ENCODE measurements at regions not wholly inside any gene's neighbourhood (a gene's known extent, or its start where the extent isn't known, plus 50 kb on each side); places are given as distances from the start of the nearest gene placed in this dataset.

- DNase-seq: no peak
- Histone ChIP-seq H3K27ac (ENCODE audit: insufficient read length, low read depth, low read length) (no peak overlapping the region), H3K79me1 (ENCODE audit: insufficient read depth, low read depth, low read length, poor library complexity, severe bottlenecking) (no peaks in the 10 kb centered on the region), H3K79me2 (ENCODE audit: insufficient read depth, low read length) (no peaks in the 10 kb centered on the region), H3K4me1 (ENCODE audit: insufficient read depth, low read length) (no peaks in the 10 kb centered on the region), H2BK15ac (ENCODE audit: low read depth, low read length) (no peak overlapping the region), H2BK12ac (ENCODE audit: insufficient read length, low read depth, low read length) (no peak overlapping the region), H2BK5ac (ENCODE audit: insufficient read length, low read length) (no peak overlapping the region), H4K8ac (replicated peaks; ENCODE audit: insufficient read length, low read depth, low read length) (no peak overlapping the region), H3K23ac (ENCODE audit: insufficient read length, low read depth, low read length) (no peak overlapping the region), H2AFZ (ENCODE audit: low read length) (no peak overlapping the region), H4K5ac (ENCODE audit: insufficient read length, low read depth, low read length) (no peak overlapping the region), H2BK20ac (ENCODE audit: low read depth, low read length, poor library complexity, severe bottlenecking) (no peak overlapping the region), H3K56ac (ENCODE audit: insufficient read length, low read depth, low read length) (no peak overlapping the region), H3K9ac (ENCODE audit: extremely low read depth, insufficient read length, low read length) (no peak overlapping the region), H4K20me1 (ENCODE audit: control insufficient read depth, insufficient read depth, insufficient read length) (no peaks in the 10 kb centered on the region), H3T11ph (ENCODE audit: low read length) (no peak overlapping the region), H3K27me3 (ENCODE audit: insufficient read depth, low read length) (no peaks in the 10 kb centered on the region), H3K9me3 (ENCODE audit: control insufficient read depth, low read depth, low read length) (no peaks in the 10 kb centered on the region), H3K4me2 (ENCODE audit: insufficient read depth, insufficient read length, low read length) (no peak overlapping the region), H4K91ac (ENCODE audit: insufficient read length, low read depth, low read length) (no peak overlapping the region), H3K18ac (ENCODE audit: insufficient read length, low read depth, low read length) (no peak overlapping the region), H3K14ac (ENCODE audit: insufficient read depth, low read length) (no peak overlapping the region), H2BK120ac (ENCODE audit: low read depth, low read length, poor library complexity, severe bottlenecking) (no peak overlapping the region), H3K4ac (ENCODE audit: low read depth, low read length) (no peak overlapping the region), H3K23me2 (ENCODE audit: insufficient read length, low read depth, low read length, poor library complexity, severe bottlenecking) (no peaks in the 10 kb centered on the region), H2AK5ac (ENCODE audit: insufficient read length, low read length) (no peak overlapping the region)
- Mint-ChIP-seq H3K36me3 (ENCODE audit: insufficient read depth in 1 of 3, low read depth in 3 of 3) (no peaks in the 10 kb centered on the region), H3K4me3 (no peak overlapping the region), H3K27me3 (ENCODE audit: low read depth) (no peaks in the 10 kb centered on the region), H3K9me3 (no peaks in the 10 kb centered on the region), H3K4me1 (peaks cover 18 to 24% of the 10 kb centered on the region in 2 experiments), H3K27ac (no peak overlapping the region)
- no peak for TF ChIP-seq CTCF (conservative IDR thresholded peaks at IDR 0.05)
- no CpG with 5 or more reads among the region's 1 CpG for WGBS (ENCODE audit: extremely low coverage, insufficient read length, low lambda C conversion rate)
Observed at GRCh38 chr21:31420354-31420753, 76.3 kb upstream of the TIAM1 start.
